NCI-H187 (cell line): ENCODE measurements at regions not wholly inside any gene's neighbourhood (a gene's known extent, or its start where the extent isn't known, plus 50 kb on each side); places are given as distances from the start of the nearest gene placed in this dataset.
A peak's percentile ranks its signal among the peaks of the same experiment; 100 is the strongest.

Experiments
- DNase-seq, 2 experiments: peaks; one replicate each; lab custom pipeline; 2025; lab: John Stamatoyannopoulos, UW

- DNase-seq = no peak
Observed at GRCh38 chr12:14280921-14281320, 84.6 kb upstream of the ATF7IP start.

GRCh38 chr12:14281539-14281938, 83.9 kb upstream of the ATF7IP start:
- no peak for DNase-seq

DNA sequence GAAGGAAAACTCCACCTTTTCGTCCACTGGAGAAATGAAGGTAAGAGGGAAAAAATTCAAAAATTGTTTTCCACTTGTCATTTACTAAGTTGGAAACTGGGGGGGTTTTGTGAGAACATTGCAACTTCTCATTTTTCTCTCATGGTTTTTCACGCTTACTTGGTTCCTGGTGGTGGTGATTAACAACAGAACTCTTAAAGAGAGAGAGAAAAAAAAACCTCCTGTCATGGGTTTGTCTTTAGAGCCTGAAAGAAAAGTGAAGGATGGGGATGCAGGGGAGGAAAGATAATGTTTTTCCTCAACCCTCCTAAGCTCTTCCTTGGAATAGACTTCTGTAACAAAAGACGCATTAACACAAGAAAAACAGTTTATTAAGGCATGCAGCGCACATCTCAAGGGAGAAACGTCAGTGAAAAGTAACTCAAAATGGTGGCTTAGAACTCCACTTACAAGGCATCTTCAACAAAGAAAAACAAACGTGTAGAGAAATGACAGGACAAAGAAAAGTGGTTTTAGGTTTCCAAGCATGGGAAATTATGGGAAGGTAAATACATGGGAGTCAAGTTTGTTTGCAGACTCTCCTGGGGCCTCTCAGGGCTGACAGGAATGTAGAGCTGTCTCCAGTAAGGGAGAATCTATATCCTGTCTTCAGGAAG, 81.9 kb upstream of the ATF7IP start:
- peak; percentile 44 to 46 for DNase-seq

GRCh38 chr12:14284184-14284722, 81.2 kb upstream of the ATF7IP start:
- DNase-seq = no peak

DNA sequence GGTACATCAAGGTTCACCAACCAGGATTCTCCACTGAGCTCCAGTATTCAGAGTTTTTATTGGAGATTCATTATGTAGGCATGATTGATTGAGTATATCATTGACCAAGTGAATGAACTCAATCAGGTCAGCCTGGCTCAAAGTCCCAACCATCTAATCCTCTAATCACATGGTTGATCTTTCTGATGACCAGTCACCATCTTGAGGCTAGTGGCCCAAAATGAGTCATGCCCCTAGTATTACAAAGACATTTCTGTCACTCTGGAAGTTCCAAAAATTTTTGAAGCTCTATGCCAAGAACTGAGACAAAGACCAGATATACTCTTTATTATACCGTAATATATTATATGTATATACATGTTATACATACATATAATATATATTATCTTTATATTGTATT, 75.9 kb upstream of the ATF7IP start:
- no peak for DNase-seq

DNA sequence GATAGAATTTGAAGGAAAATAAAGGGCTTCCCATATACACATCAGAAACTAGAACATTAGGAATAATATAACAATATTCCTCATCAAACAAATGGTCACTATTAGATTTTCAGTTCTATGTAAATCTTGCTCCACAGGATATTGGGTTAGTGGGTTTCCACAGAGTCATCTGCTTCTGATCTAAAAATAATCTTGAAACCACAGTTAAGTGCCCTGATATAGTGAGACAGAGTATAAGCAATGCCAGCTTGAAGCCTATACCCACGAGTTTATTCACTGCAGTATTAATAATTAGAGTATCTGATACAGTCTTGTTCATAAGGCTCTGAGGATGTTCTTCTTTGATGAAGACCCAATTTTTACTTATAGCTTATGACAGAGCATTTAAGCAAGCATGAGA, 74.5 kb upstream of the ATF7IP start:
- no peak for DNase-seq

DNA sequence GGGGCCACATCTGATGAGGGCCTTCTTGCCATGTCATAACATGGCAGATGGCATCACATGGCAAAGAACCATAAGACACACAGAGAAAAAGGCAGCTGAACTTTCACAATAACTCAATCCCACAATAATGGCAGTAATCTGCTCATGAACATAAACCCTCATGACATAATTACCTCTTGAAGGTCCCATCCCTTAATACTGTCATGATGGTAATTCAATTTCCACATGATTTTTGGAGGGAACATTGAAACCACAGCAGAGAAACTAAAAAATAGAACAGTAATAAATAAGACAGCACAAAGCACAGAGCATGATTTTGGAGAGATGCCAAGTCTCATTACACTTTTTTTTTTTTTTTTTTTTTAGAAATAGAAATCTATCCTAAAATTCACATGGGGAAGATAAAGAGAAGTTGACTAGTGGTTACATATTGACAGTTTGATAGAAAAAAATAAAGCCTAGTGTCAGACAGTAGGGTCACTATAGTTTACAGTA, 61.8 kb upstream of the ATF7IP start:
- no peak for DNase-seq

- DNase-seq = no peak
Observed at GRCh38 chr12:14307004-14307403, 58.5 kb upstream of the ATF7IP start.

GRCh38 chr12:14308516-14308915, 57.0 kb upstream of the ATF7IP start:
- DNase-seq = no peak

DNA sequence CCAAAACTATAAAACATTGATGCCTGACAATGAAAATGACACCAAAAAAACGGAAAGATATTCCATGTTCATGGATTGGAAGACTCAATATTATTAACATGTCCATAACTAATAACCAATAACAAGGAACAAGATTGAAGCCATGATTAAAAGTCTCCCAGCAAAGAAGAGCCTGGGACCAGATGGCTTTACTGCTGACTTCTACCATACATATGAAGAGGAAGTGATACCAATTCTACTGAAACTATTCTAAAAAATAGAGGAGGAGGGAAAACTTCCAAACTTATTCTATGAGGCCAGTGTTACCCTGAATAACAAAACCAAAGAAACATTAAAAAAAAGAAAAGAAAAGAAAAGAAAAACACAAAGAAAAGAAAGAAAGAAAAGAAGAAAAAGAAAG, 54.6 kb upstream of the ATF7IP start:
- no peak for DNase-seq

- no peak for DNase-seq
Observed at GRCh38 chr12:14313379-14314138, 51.9 kb upstream of the ATF7IP start.

DNA sequence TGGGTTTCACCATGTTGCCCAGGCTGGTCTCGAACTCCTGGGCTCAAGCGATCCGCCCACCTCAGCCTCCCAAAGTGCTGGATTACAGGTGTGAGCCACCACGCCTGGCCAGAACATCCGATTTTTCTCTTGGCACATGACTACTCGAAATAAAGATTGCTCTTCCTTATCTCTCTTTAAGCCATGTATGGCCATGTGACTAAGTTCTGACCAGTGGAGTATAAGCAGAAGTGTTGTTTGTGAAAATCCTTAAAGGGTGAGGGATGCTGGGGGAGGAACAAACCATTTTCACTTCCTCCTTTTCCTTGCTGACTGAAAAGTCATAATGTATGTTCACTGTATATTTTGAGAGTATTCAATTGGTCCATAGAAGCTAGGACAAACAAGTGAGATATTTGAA, 50.7 kb upstream of the ATF7IP start:
- DNase-seq = no peak

- DNase-seq = no peak
Observed at GRCh38 chr12:14315501-14315900, 50.0 kb upstream of the ATF7IP start.
